Hepatocyte (in vitro differentiated cells): ENCODE measurements at regions not wholly inside any gene's neighbourhood (a gene's known extent, or its start where the extent isn't known, plus 50 kb on each side); places are given as distances from the start of the nearest gene placed in this dataset.

Experiments
- EZH2 ChIP-seq: fragments of 200-600 bp; sonication (generic); IDR thresholded peaks from 2 replicates; pipeline ENCODE4 v1.6.1; 2016; ENCODE audit warnings: antibody characterized with exemption, mild to moderate bottlenecking, borderline replicate concordance
- TF ChIP-seq, protein P1 (sequence below): fragments of 200-600 bp; sonication (generic); IDR thresholded peaks from 2 replicates; pipeline ENCODE4 v1.5.1; 2016; ENCODE audit warnings: antibody characterized with exemption, mild to moderate bottlenecking; ENCODE audit not compliant: poor library complexity

DNA sequence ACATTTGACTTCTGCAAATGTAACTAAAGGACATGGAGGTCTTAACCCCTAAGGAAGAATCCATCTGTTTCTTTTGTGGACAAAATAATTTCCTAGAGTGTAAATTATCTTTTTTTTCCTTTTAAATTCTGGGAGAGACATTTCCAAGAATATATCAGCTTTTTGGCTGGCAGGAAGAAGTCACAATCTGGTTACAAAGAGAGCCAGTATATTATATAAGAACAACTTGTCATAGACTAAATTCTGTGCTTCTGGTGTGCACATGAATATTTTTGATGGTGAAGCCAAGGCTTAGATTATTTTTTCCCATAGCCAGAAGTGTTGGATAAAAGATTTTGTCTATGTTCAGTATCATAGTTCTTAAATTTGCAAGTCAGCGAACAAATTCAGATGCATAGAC, 500.6 kb downstream of the XIRP2 start:
- TF ChIP-seq, protein P1, sequence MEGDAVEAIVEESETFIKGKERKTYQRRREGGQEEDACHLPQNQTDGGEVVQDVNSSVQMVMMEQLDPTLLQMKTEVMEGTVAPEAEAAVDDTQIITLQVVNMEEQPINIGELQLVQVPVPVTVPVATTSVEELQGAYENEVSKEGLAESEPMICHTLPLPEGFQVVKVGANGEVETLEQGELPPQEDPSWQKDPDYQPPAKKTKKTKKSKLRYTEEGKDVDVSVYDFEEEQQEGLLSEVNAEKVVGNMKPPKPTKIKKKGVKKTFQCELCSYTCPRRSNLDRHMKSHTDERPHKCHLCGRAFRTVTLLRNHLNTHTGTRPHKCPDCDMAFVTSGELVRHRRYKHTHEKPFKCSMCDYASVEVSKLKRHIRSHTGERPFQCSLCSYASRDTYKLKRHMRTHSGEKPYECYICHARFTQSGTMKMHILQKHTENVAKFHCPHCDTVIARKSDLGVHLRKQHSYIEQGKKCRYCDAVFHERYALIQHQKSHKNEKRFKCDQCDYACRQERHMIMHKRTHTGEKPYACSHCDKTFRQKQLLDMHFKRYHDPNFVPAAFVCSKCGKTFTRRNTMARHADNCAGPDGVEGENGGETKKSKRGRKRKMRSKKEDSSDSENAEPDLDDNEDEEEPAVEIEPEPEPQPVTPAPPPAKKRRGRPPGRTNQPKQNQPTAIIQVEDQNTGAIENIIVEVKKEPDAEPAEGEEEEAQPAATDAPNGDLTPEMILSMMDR, result no peak
- TF ChIP-seq EZH2, result no peak
